ENCODE measurements at regions not wholly inside any gene's neighbourhood (a gene's known extent, or its start where the extent isn't known, plus 50 kb on each side); places are given as distances from the start of the nearest gene placed in this dataset.
"Not testable (repeated sequence)": the region's sequence is repeated elsewhere in the genome, so short reads cannot be mapped to it uniquely, and the experiment has no call there.

- DNase-seq, result no peak
These were observed 883.5 kb downstream of the SORCS1 start for GRCh38 chr10:106280896-106281460.

DNA sequence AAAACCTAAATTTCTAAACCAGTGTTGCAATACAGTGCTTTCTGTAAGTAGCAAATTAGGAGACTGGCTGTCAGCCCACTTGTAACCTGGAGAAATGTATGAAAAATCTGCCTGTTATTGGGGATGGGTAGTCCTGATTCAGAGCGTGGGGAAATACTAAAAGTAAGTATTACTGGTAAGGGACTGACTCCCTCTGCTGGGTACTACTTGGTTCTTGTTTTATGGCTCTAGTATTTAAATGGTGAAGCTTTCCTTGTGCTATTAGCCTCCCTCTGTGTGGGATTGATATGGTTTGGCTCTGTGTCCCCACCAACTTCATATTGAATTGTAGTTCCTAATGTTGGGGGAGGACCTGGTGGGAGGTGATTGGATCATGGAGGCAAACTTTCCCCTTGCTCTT, 886.1 kb downstream of the SORCS1 start:
- no peak for DNase-seq

GRCh38 chr10:106271237-106271636, 893.3 kb downstream of the SORCS1 start:
- DNase-seq, result no peak

DNA sequence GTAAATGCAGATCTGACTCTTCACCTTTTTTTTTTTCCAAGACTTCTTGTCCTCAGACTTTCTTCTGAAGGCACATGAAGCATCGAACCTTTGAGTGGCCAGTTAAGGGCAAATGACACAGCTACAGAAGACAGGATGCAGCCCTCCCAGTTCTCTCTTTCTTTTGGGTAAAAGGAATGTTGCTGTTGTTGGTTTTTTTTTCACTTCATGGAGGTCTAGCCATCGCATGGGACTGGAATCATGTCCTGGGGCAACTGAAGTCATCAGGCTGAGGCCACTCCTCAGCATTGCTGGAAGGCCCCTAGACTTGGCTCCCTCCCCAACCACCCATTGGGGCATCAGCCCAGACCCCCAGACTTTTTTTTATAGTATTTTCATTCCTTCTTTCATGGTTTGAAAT, 896.5 kb downstream of the SORCS1 start:
- no peak for DNase-seq

DNA sequence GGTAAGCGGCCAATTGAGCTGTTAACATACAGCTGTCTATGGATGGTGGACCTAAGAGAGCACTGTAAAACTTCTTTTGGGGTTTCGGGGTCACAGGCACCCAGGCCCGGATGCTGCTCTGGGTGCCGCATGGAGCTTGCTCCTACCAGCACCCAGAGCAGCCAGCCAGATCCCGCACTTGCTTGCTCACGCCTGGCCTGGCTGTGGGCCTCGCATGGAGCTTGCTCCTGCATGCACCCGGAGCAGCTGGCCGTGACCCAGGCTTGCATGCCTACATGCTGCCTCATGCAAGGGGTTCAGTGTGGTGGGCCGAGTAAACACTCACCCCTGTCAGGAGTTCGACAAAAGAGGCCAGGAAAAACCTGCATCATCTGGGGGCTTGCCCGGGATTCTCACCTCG, 896.9 kb downstream of the SORCS1 start:
- no peak for DNase-seq

GRCh38 chr10:106257432-106257831, 907.1 kb downstream of the SORCS1 start:
- DNase-seq, result not testable (repeated sequence)

- DNase-seq, result no peak
These were observed 909.3 kb downstream of the SORCS1 start for GRCh38 chr10:106255111-106255678.

- no peak for DNase-seq
These were observed 910.4 kb downstream of the SORCS1 start for GRCh38 chr10:106254071-106254470.

- DNase-seq, result no peak
These were observed 912.0 kb downstream of the SORCS1 start for GRCh38 chr10:106252541-106252940.

DNA sequence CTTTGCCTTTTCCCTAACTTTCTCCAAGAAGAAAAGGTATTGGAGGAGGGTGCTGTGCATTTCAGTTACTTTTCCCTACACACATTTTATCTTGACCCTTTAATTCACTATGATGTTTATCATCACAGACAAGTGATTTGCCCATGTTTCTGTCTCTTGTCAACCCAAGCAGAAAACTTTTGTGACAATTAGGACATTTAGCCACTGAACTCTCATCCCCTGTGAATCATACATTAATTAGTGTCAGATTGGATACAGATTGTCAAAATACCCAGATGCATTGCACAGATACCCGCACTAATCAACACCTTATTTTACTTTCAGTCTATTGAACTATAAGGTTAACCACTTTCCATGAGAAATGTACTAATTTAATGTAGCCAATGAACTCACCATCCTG, 912.9 kb downstream of the SORCS1 start:
- DNase-seq, result no peak

DNA sequence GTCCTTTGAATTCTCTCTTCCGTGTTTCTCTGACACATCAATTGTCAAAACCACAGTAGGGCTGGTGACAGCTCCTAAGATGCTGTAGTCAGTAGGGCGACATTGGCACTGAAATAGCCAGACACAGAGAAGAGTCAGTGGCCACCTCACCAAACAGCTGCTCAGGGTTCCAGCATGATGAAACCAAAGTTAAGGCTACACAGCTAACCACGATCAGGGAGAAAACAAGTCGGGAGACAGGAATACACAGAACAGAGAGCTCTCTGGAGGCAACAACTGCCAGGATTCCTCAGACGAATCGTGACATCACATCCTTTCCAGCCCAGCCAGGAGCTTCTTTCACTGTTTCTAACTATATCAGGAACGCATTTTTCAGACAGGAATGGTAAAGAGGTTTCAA, 922.2 kb downstream of the SORCS1 start:
- no peak for DNase-seq

GRCh38 chr10:106226828-106227227, 937.7 kb downstream of the SORCS1 start:
- DNase-seq, result no peak

- no peak for DNase-seq
These were observed 938.4 kb downstream of the SORCS1 start for GRCh38 chr10:106226142-106226541.

DNA sequence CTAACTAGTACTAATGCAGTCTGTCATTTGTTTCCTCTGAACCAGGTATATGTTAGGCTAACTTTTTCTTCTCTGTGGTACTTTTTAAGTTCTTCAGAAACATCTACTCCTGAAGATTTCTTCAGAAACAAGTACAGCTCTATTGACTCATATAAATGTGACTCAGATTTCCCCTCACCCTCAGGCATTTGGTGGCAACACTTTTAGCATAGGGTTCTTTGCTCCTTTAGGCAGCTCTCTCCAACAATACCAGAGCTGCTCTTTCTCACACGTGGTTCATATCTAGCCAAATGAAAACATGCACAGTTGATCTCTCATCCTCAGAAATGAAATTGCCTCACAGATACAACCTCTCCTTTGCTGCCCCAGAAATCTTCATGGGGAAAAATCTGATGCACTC, 939.8 kb downstream of the SORCS1 start:
- DNase-seq, result no peak

DNA sequence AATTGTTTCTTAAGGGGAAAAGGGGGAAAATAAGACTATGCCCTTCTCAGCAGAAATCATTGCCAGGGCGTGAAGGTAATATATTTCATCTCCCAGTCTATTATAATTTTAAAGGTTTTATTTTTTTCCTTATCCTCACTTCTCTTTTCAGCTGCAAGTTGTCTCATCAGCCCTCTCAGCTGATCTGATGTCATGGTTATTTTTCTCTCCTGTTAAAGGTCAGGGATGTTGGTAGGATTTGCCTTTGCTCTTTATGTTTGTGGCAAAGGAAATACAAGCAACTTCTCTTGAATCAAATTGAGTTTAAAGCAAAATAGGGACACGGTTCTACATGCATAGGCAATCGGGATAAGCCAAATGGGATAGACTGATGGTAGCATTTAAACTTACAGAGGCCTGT, 946.9 kb downstream of the SORCS1 start:
- no peak for DNase-seq

GRCh38 chr10:106216085-106216484, 948.4 kb downstream of the SORCS1 start:
- no peak for DNase-seq

- DNase-seq, result no peak
These were observed 950.3 kb downstream of the SORCS1 start for GRCh38 chr10:106214243-106214642.

GRCh38 chr10:106213493-106213892, 951.0 kb downstream of the SORCS1 start:
- no peak for DNase-seq

GRCh38 chr10:106198275-106198674, 966.2 kb downstream of the SORCS1 start:
- DNase-seq, result no peak

GRCh38 chr10:106189292-106189691, 975.2 kb downstream of the SORCS1 start:
- peak; percentile 5 for DNase-seq

DNA sequence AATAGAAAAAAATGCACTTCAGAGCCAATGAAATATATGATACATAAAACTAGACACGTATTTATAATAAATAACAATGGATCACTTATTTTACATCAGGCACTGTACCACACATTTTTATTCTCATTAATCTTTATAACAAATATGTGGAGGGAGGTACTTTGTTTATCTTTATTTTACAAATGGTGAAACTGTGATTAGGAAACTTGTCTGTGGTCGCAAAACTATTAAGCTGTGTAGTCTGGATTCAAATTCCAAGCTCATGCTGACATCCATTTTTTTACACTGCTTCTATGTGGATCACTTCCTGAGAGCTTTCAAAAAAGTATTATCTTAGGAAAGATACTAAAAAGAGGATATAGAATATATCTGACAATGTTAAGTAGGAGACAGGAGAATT, 978.6 kb downstream of the SORCS1 start:
- DNase-seq, result no peak

- DNase-seq, result no peak
These were observed 981.5 kb downstream of the SORCS1 start for GRCh38 chr10:106183041-106183440.

- no peak for DNase-seq
These were observed 982.0 kb downstream of the SORCS1 start for GRCh38 chr10:106182542-106182941.

- no peak for DNase-seq
These were observed 983.0 kb downstream of the SORCS1 start for GRCh38 chr10:106181501-106181900.

GRCh38 chr10:106179430-106179829, 985.1 kb downstream of the SORCS1 start:
- no peak for DNase-seq
